IPS-NIHi7 (cell line): ENCODE measurements at regions not wholly inside any gene's neighbourhood (a gene's known extent, or its start where the extent isn't known, plus 50 kb on each side); places are given as distances from the start of the nearest gene placed in this dataset.

Source experiments
- DNase-seq: peaks from one replicate; pipeline ENCODE4 v3.0.0; 2012; ENCODE audit warnings: mixed read lengths; ENCODE audit errors: extremely low spot score

GRCh38 chr5:137567226-137567625 is 68.1 kb upstream of the SPOCK1 start:
- DNase-seq = no peak

GRCh38 chr5:137566780-137567179 is 67.7 kb upstream of the SPOCK1 start:
- DNase-seq = no peak

DNA sequence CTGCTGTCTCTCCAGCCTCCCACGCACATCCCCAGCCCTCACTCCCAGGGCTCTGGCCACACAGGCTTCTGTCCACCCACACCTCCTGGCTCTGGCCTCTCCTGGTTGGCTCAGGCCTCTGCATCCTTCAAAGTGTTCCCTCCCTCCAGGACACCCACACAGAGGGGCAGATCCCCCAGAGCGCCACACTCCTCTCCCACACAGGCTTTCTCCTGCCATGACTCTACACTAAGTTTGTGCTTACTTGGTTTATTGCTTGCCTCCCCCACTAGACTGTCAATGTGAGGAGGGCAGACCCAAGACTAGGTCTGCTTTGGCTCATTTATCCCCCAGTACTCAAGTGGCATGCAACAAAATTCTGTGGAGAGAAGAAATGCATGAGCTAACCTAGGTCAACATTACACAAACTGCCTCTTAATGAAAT is 67.0 kb upstream of the SPOCK1 start:
- peak; percentile 18 for DNase-seq

DNA sequence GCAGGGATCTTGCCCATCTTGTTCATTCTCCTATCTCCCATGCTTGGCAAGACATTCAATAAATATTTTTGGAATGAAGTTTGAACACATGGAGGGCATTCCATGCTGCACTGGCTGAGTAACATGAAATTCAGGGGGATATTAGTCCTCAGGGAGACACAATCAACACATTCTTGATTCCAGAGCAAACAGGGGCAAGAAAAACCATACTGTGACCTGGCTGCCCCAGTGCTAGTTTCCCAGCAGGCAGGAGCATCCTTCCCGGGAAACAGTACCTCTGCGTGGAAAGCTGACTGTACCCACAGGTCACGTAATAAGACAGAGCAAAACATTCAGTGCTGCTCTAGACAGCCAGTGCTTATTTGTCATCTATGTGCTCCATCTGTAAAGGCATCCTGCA is 66.3 kb upstream of the SPOCK1 start:
- DNase-seq = no peak

DNA sequence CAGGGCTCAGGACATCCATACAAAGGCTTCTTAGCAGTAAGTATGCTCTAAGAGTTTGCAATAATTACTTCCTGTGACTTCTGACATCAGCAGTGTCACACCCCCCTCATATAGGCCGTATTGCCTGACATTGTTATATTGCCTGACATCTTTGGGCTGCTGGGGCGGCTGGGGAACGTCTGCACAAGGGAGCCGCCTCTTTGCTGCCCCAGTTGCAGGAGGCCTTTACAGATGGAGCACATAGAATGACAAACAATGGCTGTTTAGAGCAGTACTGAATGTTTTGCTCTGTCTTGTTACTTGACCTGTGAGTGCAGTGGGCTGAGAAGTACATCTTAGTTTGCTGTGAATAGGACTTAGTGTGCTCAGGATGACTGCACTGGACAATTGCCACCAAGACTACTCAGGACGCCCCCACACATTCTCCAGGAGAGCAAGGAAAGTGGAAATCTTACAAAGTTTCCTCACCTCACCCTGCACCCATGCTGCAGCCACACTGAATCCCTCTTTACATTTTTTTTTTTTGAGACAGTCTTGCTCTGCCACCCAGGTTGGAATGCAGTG is 65.4 kb upstream of the SPOCK1 start:
- DNase-seq = no peak

DNA sequence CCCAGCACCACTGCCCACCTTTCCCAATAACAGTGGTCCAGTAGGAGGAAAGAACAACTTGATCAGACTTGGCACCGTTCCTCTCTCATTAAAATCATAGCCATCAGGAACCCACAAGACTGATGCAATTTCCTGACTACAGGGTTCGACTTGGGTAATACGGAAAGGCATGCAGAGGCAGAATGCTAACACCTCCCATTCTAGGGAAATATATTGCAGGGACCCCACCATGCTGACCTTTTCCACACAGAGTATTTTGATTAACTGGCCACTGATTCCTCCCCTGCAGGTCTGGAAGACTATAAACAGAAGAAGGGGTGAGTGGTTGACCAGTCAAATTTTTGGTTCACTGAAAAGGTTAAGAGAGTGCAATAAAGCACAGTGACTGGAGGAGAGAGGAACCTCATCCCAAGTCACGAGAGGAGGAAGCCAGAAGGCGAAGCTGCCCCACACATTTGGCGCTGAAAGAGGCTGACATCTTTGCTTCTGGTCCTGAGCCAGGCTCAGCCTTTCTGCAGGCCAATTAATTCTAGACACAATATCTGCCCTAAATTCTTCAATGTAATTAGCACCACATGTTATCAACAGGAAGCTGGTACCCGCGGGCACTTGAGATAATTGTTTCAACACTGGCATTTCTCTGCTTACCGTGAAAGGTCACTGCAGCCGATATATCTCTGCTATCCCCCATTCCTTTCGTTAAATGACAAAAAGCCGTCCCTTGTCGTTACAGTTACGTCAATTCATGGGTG is 64.7 kb upstream of the SPOCK1 start:
- DNase-seq = no peak

DNA sequence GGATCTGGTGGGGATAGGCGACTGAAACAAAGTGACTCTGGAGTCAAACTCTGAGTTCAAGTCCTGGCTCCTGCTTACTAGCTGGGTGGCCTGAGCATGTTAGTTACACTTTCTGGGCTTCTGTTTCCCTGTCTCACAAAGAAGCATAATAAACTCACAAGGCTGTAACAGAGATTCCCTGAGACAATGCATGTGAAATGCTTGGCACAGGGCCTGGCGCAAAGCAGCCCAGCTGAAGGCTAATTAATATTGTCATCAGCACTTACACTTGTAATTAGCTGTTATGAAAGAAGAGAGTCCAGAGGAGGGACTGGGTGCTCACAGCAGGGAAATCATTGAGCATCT is 64.1 kb upstream of the SPOCK1 start:
- DNase-seq = no peak

- no peak for DNase-seq
Measured at GRCh38 chr5:137561608-137562007, 62.5 kb upstream of the SPOCK1 start.

DNA sequence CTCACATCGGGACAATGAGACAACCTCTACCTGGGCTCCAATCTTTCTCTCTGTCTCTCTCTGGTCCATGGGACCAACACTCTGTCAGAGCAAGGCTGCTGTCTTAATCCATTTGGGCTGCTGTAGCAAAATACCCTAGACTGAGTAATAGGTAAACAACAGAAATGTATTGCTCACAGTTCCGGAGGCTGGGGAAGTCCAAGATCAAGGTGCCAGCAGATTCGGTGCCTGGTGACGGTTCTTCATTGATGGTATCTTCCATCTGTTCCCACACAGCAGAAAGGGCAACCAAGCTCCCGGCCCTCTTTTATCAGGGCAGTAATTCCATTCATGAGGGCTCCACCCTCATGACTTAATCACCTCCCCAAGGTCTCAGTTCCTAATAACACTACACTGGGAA is 61.3 kb upstream of the SPOCK1 start:
- DNase-seq = no peak
